Activated naive CD8-positive, alpha-beta T cell treated with anti-CD3 and anti-CD28 coated beads, Interleukin-2, amount 10 ng/mL, durations not matched to agents 7 days and 5 days (primary cell): ENCODE measurements at regions not wholly inside any gene's neighbourhood (a gene's known extent, or its start where the extent isn't known, plus 50 kb on each side); places are given as distances from the start of the nearest gene placed in this dataset.

Experiments
- ATAC-seq: fragments of 150-1000 bp; cut with Tn5 transposase; one replicate; pipeline ENCODE4 v1.10.0; 2021; ENCODE audit warnings: low read depth, moderate library complexity
- POLR2A ChIA-PET: fragments of 350-600 bp; sonication (Branson Sonifier 250); formaldehyde crosslinking; loops from one replicate; lab custom pipeline; 2021; ENCODE audit warnings: antibody characterized with exemption; lab: Charles Lee
- DNase-seq: peaks from one replicate; pipeline ENCODE4 v3.0.0; 2021
- H3K27ac Mint-ChIP-seq: one replicate; pipeline ENCODE4 v1.8.0; 2022; ENCODE audit warnings: mild to moderate bottlenecking, mixed read lengths
- H3K27me3 Mint-ChIP-seq: one replicate; pipeline ENCODE4 v1.8.0; 2022; ENCODE audit warnings: mild to moderate bottlenecking, moderate library complexity, mixed read lengths
- H3K36me3 Mint-ChIP-seq: one replicate; pipeline ENCODE4 v1.8.0; 2021; ENCODE audit warnings: mild to moderate bottlenecking, mixed read lengths
- H3K4me1 Mint-ChIP-seq: one replicate; pipeline ENCODE4 v1.8.0; 2021; ENCODE audit warnings: mixed read lengths
- H3K4me3 Mint-ChIP-seq: one replicate; pipeline ENCODE4 v1.8.0; 2022; ENCODE audit warnings: mild to moderate bottlenecking, moderate library complexity, mixed read lengths
- H3K9me3 Mint-ChIP-seq: one replicate; pipeline ENCODE4 v1.8.0; 2021; ENCODE audit warnings: mixed read lengths

GRCh38 chr5:135215617-135216470, 181.8 kb upstream of the PITX1 start:
- POLR2A ChIA-PET, result no interaction called here
- no peak for DNase-seq
- no peaks in the 10 kb centered on the region for H3K36me3 Mint-ChIP-seq
- peaks cover 7% of the 10 kb centered on the region for H3K27me3 Mint-ChIP-seq
- H3K9me3 Mint-ChIP-seq, result no peaks in the 10 kb centered on the region
- no peak overlapping the region for H3K27ac Mint-ChIP-seq
- no peak overlapping the region for H3K4me3 Mint-ChIP-seq
- no peak for ATAC-seq
- H3K4me1 Mint-ChIP-seq, result no peaks in the 10 kb centered on the region

GRCh38 chr5:135214897-135215616, 181.0 kb upstream of the PITX1 start:
- H3K4me1 Mint-ChIP-seq, result no peaks in the 10 kb centered on the region
- no peaks in the 10 kb centered on the region for H3K36me3 Mint-ChIP-seq
- DNase-seq (no peak), ATAC-seq (no peak)
- H3K4me3 Mint-ChIP-seq, result no peak overlapping the region
- H3K27ac Mint-ChIP-seq, result no peak overlapping the region
- H3K27me3 Mint-ChIP-seq, result peaks cover 7% of the 10 kb centered on the region
- POLR2A ChIA-PET, result no interaction called here
- H3K9me3 Mint-ChIP-seq, result no peaks in the 10 kb centered on the region

- Mint-ChIP-seq H3K4me3 (no peak overlapping the region), H3K36me3 (no peaks in the 10 kb centered on the region), H3K27ac (no peak overlapping the region), H3K4me1 (no peaks in the 10 kb centered on the region), H3K27me3 (peaks cover 7% of the 10 kb centered on the region), H3K9me3 (no peaks in the 10 kb centered on the region)
- POLR2A ChIA-PET, result no interaction called here
- ATAC-seq, result no peak
- no peak for DNase-seq
These were observed 179.6 kb upstream of the PITX1 start for GRCh38 chr5:135213466-135214239.

GRCh38 chr5:135213027-135213386, 179.0 kb upstream of the PITX1 start:
- Mint-ChIP-seq H3K4me1 (no peaks in the 10 kb centered on the region), H3K4me3 (no peak overlapping the region), H3K27me3 (peaks cover 7% of the 10 kb centered on the region), H3K9me3 (no peaks in the 10 kb centered on the region), H3K36me3 (no peaks in the 10 kb centered on the region), H3K27ac (no peak overlapping the region)
- ATAC-seq (no peak), DNase-seq (no peak)
- POLR2A ChIA-PET, result no interaction called here

DNA sequence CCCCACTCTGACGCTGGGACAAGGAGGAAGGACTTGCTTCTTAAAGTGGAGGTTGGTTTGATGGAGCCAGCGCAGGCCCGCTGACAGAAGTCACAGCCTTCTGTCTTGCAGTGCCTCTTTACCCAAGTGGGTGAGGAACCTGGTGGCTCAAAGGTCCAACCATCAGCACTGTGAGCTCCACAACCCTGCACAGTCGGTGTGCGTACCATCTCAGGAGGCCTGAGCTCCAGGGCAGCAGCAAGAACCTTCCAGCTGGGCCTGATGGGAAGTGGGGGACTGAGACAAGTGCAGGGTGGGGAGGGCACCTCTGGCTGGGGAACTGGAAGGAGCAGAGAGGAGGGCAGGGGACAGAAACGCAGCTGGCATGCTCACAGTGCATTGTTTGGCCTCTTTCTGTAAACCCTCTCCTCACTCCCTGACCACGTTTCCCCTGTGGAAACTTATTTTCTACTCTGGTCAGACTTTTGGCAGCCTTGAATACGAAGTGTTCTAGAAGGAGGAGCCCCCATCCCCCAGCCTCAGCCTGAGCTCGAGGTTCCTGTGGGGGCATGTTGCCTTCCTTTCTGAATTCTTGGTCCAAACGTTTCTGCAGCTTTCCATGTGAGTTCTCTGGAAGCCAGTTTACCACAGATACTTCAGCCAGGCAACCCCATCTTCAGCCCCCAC, 178.5 kb upstream of the PITX1 start:
- ATAC-seq, result no peak
- no peaks in the 10 kb centered on the region for H3K4me1 Mint-ChIP-seq
- no peak for DNase-seq
- H3K9me3 Mint-ChIP-seq, result no peaks in the 10 kb centered on the region
- no peak overlapping the region for H3K27ac Mint-ChIP-seq
- POLR2A ChIA-PET, result no interaction called here
- no peaks in the 10 kb centered on the region for H3K36me3 Mint-ChIP-seq
- H3K27me3 Mint-ChIP-seq, result peaks cover 7% of the 10 kb centered on the region
- H3K4me3 Mint-ChIP-seq, result no peak overlapping the region

DNA sequence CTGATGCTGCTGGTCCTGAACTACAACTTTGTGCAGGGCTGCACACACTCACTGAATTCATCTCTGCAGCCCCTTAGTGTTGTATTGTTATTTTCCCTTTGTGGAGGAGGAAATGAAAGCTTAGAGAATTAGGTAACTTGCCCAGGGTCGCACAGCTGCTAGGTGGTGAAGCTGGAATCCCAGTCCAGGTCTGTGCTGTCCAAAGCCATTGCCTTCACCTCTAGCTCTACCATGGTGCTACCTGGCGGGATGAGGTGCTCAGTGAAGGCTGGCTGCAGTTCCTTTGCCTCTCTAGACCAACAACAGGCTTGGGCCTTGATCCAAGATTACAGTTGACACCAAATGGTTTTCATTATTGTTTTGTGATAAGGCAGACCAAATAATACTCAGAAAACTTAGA, 177.8 kb upstream of the PITX1 start:
- POLR2A ChIA-PET, result no interaction called here
- peaks cover 7% of the 10 kb centered on the region for H3K27me3 Mint-ChIP-seq
- H3K36me3 Mint-ChIP-seq, result no peaks in the 10 kb centered on the region
- no peak overlapping the region for H3K4me3 Mint-ChIP-seq
- no peak overlapping the region for H3K27ac Mint-ChIP-seq
- ATAC-seq, result no peak
- DNase-seq, result no peak
- no peaks in the 10 kb centered on the region for H3K4me1 Mint-ChIP-seq
- no peaks in the 10 kb centered on the region for H3K9me3 Mint-ChIP-seq

GRCh38 chr5:135211083-135211790, 177.2 kb upstream of the PITX1 start:
- Mint-ChIP-seq H3K36me3 (no peaks in the 10 kb centered on the region), H3K4me1 (no peaks in the 10 kb centered on the region), H3K4me3 (no peak overlapping the region), H3K27me3 (peaks cover 10% of the 10 kb centered on the region), H3K9me3 (no peaks in the 10 kb centered on the region), H3K27ac (no peak overlapping the region)
- POLR2A ChIA-PET, result no interaction called here
- DNase-seq (no peak), ATAC-seq (no peak)

DNA sequence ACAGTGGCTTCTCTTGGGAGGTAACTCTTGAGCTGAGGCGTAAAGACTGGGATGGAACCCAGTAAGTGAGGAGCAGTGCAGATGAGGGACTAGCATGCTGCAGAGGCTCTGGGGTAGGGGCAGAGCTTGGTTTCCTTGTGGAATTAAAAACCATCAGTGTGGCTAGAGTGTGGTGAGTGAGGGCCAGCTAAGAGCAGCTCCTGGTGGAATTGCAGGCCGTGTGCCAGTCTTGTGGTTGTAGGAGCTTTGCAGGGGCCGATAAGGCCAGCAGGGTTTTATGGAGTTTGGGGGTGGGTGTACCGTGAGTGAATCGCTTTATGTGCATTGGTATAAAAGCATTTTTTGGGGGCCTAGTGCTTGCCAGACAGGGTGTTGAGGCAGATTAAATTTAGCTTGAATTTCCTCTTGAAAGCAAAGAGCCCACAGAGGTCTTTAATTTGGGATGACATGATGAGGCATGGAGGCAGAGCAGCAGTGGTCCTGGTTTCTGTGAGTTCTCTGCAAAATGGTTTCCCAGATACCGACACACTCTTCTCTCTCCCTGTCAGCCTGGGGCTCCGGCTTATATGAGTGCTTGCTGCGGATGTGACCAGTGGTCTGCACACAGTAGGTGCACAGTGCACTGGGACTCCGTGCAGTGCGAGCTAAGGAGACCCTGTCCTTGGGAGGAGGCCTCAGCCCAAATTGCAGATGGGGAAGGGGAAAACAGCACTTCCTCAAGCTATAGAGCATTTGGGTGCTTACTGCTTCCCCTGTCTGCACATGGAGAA, 176.4 kb upstream of the PITX1 start:
- peaks cover 13% of the 10 kb centered on the region for H3K27me3 Mint-ChIP-seq
- ATAC-seq (no peak), DNase-seq (no peak)
- H3K9me3 Mint-ChIP-seq, result no peaks in the 10 kb centered on the region
- H3K4me3 Mint-ChIP-seq, result no peak overlapping the region
- POLR2A ChIA-PET, result no interaction called here
- no peaks in the 10 kb centered on the region for H3K36me3 Mint-ChIP-seq
- no peaks in the 10 kb centered on the region for H3K4me1 Mint-ChIP-seq
- H3K27ac Mint-ChIP-seq, result no peak overlapping the region

DNA sequence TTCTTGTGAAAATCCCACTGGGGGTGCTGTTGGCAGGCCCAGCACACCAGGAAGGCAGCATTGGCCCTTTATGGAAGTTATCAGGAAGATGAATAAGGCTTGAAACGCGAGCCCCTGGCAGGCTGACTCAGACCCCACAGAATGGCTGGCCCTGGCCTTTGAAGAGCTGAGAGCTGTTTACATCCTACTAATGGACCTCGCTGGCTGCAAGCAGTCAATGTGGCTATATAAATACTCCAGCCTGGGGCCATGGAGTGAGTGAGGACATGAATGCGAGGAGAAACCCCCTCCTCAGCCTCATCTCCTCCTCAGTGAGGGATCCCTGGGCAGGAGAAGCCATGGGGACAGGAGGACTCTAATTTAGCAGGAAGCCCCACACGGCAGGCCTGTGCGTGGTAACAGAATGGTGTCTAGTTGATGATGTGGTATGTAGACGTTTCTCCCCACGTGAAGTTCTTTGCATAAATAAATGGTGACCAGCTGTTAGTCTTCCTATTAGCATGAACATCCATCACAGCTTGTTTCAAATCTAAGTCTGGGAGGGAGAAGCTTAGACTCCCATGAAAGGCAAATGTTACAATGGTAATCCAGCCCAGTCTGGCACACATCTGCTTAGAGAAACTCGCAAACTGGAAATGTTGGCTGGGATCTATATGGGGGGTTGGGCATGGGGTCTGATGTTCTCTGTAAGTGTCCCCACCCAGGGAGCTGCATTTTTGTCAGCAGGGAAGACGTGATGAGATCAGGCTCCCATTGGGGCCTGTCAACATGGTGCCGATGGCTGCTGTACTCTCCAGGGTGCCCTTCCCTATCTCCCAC, 175.1 kb upstream of the PITX1 start:
- POLR2A ChIA-PET, result no interaction called here
- Mint-ChIP-seq H3K27ac (no peak overlapping the region), H3K4me1 (peaks cover under 1% of the 10 kb centered on the region), H3K4me3 (no peak overlapping the region), H3K9me3 (no peaks in the 10 kb centered on the region), H3K36me3 (no peaks in the 10 kb centered on the region), H3K27me3 (peaks cover 20% of the 10 kb centered on the region)
- ATAC-seq (no peak), DNase-seq (no peak)

DNA sequence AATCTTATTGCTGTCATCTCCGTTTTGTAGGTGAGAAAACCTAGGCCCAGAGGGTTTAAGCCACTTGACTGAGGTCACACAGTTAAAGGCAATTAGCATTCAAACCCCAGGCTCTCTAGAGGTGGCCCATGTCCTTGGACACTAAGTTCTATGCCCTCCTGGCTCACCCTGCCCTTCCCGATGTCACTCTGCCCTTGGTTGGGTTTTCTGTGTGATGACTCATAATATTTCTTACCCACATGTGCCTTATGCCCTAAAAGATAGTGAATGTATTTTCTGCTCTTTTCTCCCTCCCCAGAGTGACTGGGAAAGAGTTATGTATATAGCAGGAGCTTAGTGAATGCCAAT, 174.5 kb upstream of the PITX1 start:
- ATAC-seq, result no peak
- Mint-ChIP-seq H3K27ac (peak overlapping the region; percentile 3), H3K9me3 (peaks cover 3% of the 10 kb centered on the region), H3K4me1 (peaks cover 3% of the 10 kb centered on the region), H3K27me3 (peaks cover 21% of the 10 kb centered on the region), H3K36me3 (peaks cover 1% of the 10 kb centered on the region), H3K4me3 (no peak overlapping the region)
- POLR2A ChIA-PET, result no interaction called here
- no peak for DNase-seq

- Mint-ChIP-seq H3K4me3 (no peak overlapping the region), H3K27ac (no peak overlapping the region), H3K9me3 (peaks cover 3% of the 10 kb centered on the region), H3K4me1 (peaks cover 3% of the 10 kb centered on the region), H3K27me3 (peaks cover 24% of the 10 kb centered on the region), H3K36me3 (peaks cover 1% of the 10 kb centered on the region)
- no peak for DNase-seq
- ATAC-seq, result no peak
- POLR2A ChIA-PET, result no interaction called here
These were observed 173.8 kb upstream of the PITX1 start for GRCh38 chr5:135207866-135208265.

DNA sequence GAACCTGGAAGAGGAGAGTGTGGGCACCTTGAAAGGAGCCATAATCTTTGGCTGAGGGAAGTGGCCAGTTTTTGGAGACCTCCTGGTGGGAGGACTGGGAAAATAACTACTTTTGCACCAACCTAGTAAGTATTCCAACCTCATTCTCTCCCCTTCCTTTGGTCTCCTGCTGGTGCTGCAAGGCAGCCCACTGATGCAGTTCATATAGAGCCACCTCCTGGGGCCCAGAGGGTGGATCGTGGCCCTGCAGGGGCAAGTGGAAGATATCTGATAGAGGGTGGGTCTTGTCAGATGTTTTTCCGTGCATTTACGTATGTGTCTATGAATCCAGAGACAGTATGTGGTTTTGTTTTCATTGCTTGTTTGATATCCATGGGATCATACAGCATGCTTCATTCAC, 172.8 kb upstream of the PITX1 start:
- Mint-ChIP-seq H3K36me3 (peaks cover 1% of the 10 kb centered on the region), H3K4me1 (peaks cover 3% of the 10 kb centered on the region), H3K27me3 (peaks cover 33% of the 10 kb centered on the region), H3K9me3 (peaks cover 8% of the 10 kb centered on the region), H3K4me3 (no peak overlapping the region), H3K27ac (no peak overlapping the region)
- POLR2A ChIA-PET, result no interaction called here
- DNase-seq (no peak), ATAC-seq (no peak)
